ENCODE measurements at regions not wholly inside any gene's neighbourhood (a gene's known extent, or its start where the extent isn't known, plus 50 kb on each side); places are given as distances from the start of the nearest gene placed in this dataset.
"Not testable (repeated sequence)": the region's sequence is repeated elsewhere in the genome, so short reads cannot be mapped to it uniquely, and the experiment has no call there.

- DNase-seq (ENCODE audit: low read depth in 1 of 2, low spot score in 2 of 2); FAIRE-seq; H3K23me2 ChIP-seq (ENCODE audit: low read depth, low read length); H3K36me3 ChIP-seq (ENCODE audit: control insufficient read depth in 2 of 4, insufficient read depth in 4 of 4, low read length in 3 of 4); H3K4me1 ChIP-seq (replicated peaks in 1 of 4; ENCODE audit: control insufficient read depth in 3 of 4, insufficient read depth in 4 of 4, low read length in 3 of 4); H2BK120ac ChIP-seq (replicated peaks; ENCODE audit: low read depth, low read length); H3K18ac ChIP-seq (ENCODE audit: extremely low read depth, low read length); H3K4me2 ChIP-seq (ENCODE audit: insufficient read depth in 1 of 2, low read depth in 2 of 2, low read length in 2 of 2); H4K91ac ChIP-seq (replicated peaks; ENCODE audit: insufficient read length, low read length); H3K27ac ChIP-seq (ENCODE audit: low read depth, low read length); H2BK20ac ChIP-seq (ENCODE audit: low read length); H3K56ac ChIP-seq (replicated peaks; ENCODE audit: insufficient read length, low read depth, low read length); H2AK5ac ChIP-seq (ENCODE audit: low read depth, low read length); H4K20me1 ChIP-seq (replicated peaks in 1 of 2; ENCODE audit: control insufficient read depth in 1 of 2, insufficient read depth in 2 of 2, low read length in 2 of 2); H2AFZ ChIP-seq (ENCODE audit: low read length); H3K27me3 ChIP-seq (replicated peaks in 1 of 4; ENCODE audit: control insufficient read depth in 3 of 4, extremely low read depth in 1 of 4, insufficient read depth in 3 of 4, low read length in 3 of 4); POLR2A ChIA-PET (ENCODE audit: partially characterized antibody); H3K9ac ChIP-seq (replicated peaks in 1 of 4; ENCODE audit: extremely low read depth in 1 of 4, low read depth in 3 of 4, low read length in 3 of 4); H3K23ac ChIP-seq (ENCODE audit: insufficient read length); H4K8ac ChIP-seq (ENCODE audit: extremely low read depth, insufficient read depth, low read length); H3K4me3 ChIP-seq (ENCODE audit: extremely low read depth in 1 of 4, insufficient read depth in 2 of 4, low read depth in 3 of 4, low read length in 4 of 4); H2BK15ac ChIP-seq (ENCODE audit: low read length); H2BK12ac ChIP-seq (ENCODE audit: low read depth, low read length); H3K9me3 ChIP-seq (ENCODE audit: insufficient read depth in 2 of 2, low read depth in 1 of 2, low read length in 1 of 2); H4K5ac ChIP-seq (ENCODE audit: insufficient read length, low read depth, low read length); H3K4ac ChIP-seq (replicated peaks; ENCODE audit: insufficient read length, low read depth, low read length); H3K79me2 ChIP-seq (ENCODE audit: control insufficient read depth in 1 of 2, insufficient read depth in 2 of 2, low read length in 2 of 2); H3K79me1 ChIP-seq (ENCODE audit: low read depth, low read length); H3K14ac ChIP-seq (ENCODE audit: insufficient read length); H2BK5ac ChIP-seq (ENCODE audit: low read depth, low read length): not testable (repeated sequence)
- CTCF ChIA-PET (ENCODE audit: partially characterized antibody) = interaction anchor here (1.3 kb wide), 1 partner anchor 54 kb away, joined by 3 read pairs; no protein-coding TSS in a partner anchor
- 95% methylated on average over 18 of the region's 43 CpGs; no CpG with 5 or more reads in 1 of the 2 experiments for WGBS, 2 experiments (ENCODE audit: extremely low coverage in 1 of 2, insufficient coverage in 1 of 2, insufficient read length in 1 of 2, insufficient replicate concordance in 2 of 2, low coverage in 1 of 2, low lambda C conversion rate in 2 of 2, missing lambda C conversion rate in 1 of 2)
Observed at GRCh38 chr7:113017144-113017857, 69.3 kb downstream of the GPR85 start.
